Thyroid gland (tissue), 4 donors: ENCODE measurements at regions not wholly inside any gene's neighbourhood (a gene's known extent, or its start where the extent isn't known, plus 50 kb on each side); places are given as distances from the start of the nearest gene placed in this dataset.

Experiments
- CTCF ChIP-seq, 6 experiments: fragments of 200-600 bp in 3 of 6; fragments of 450-650 bp in 3 of 6; sonication (generic) in 3 of 6; IDR thresholded peaks; one replicate each; pipeline ENCODE4 v1.5.1; 2016 to 2019; ENCODE audit warnings: antibody characterized with exemption in 6 of 6, mild to moderate bottlenecking in 2 of 6, inconsistent platforms in 1 of 6, moderate library complexity in 1 of 6
- POLR2A ChIP-seq, 2 donors: fragments of 450-650 bp; IDR thresholded peaks; one replicate each; pipeline ENCODE4 v1.6.1; 2017; ENCODE audit warnings: antibody characterized with exemption in 2 of 2, mild to moderate bottlenecking in 2 of 2, moderate library complexity in 1 of 2

GRCh38 chr2:167844714-167845530 lies 402.5 kb downstream of the STK39 start:
- TF ChIP-seq CTCF (IDR thresholded peaks at IDR 0.05), result no peak
- TF ChIP-seq POLR2A (IDR thresholded peaks at IDR 0.05), result no peak
